Neural progenitor cell (in vitro differentiated cells): ENCODE measurements at regions not wholly inside any gene's neighbourhood (a gene's known extent, or its start where the extent isn't known, plus 50 kb on each side); places are given as distances from the start of the nearest gene placed in this dataset.

Source experiments
- DNase-seq: peaks from one replicate; pipeline ENCODE4 v3.0.0-alpha.2; 2016; ENCODE audit warnings: low spot score
- H2AFZ ChIP-seq: fragments of 200-600 bp; sonication (generic); replicated peaks from 2 replicates; pipeline ENCODE4 v1.6.1; 2016; ENCODE audit warnings: antibody characterized with exemption
- H3F3A ChIP-seq: fragments of 200-600 bp; sonication (generic); 2 replicates; pipeline ENCODE4 v1.6.1; 2016; ENCODE audit warnings: antibody characterized with exemption, low read depth
- H3K27ac ChIP-seq: fragments of 200-600 bp; sonication (generic); 2 replicates; pipeline ENCODE4 v1.5.1; 2016; ENCODE audit warnings: mild to moderate bottlenecking
- H3K27me3 ChIP-seq: fragments of 200-600 bp; sonication (generic); 2 replicates; pipeline ENCODE4 v1.6.1; 2016; ENCODE audit warnings: mild to moderate bottlenecking, moderate library complexity
- H3K36me3 ChIP-seq: fragments of 200-600 bp; sonication (generic); 2 replicates; pipeline ENCODE4 v1.5.1; 2016
- H3K4me1 ChIP-seq: fragments of 200-600 bp; sonication (generic); 2 replicates; pipeline ENCODE4 v1.6.1; 2016; ENCODE audit warnings: mixed run types
- H3K4me2 ChIP-seq: fragments of 200-600 bp; sonication (generic); 2 replicates; pipeline ENCODE4 v1.6.1; 2016
- H3K4me3 ChIP-seq: fragments of 200-600 bp; sonication (generic); 2 replicates; pipeline ENCODE4 v1.5.1; 2016
- H3K79me2 ChIP-seq: fragments of 200-600 bp; sonication (generic); 2 replicates; pipeline ENCODE4 v1.6.1; 2016; ENCODE audit warnings: low read depth
- H3K9ac ChIP-seq: fragments of 200-600 bp; sonication (generic); 2 replicates; pipeline ENCODE4 v1.6.1; 2016
- H3K9me3 ChIP-seq: fragments of 200-600 bp; sonication (generic); 2 replicates; pipeline ENCODE4 v1.5.1; 2016; ENCODE audit warnings: low read depth
- H4K20me1 ChIP-seq: fragments of 200-600 bp; sonication (generic); 2 replicates; pipeline ENCODE4 v1.6.1; 2016; ENCODE audit warnings: low read depth
- H3K27ac Mint-ChIP-seq: 3 replicates; pipeline ENCODE4 v1.8.0; 2021; ENCODE audit warnings: mixed read lengths
- H3K27me3 Mint-ChIP-seq: 2 replicates; pipeline ENCODE4 v1.8.0; 2022; ENCODE audit warnings: low read depth, mild to moderate bottlenecking, inconsistent platforms, moderate library complexity, mixed read lengths; ENCODE audit not compliant: insufficient read depth
- H3K36me3 Mint-ChIP-seq: 3 replicates; pipeline ENCODE4 v1.8.0; 2021; ENCODE audit warnings: mixed read lengths
- H3K4me1 Mint-ChIP-seq: 3 replicates; pipeline ENCODE4 v1.8.0; 2021; ENCODE audit warnings: mixed read lengths
- H3K4me3 Mint-ChIP-seq: 3 replicates; pipeline ENCODE4 v1.8.0; 2021; ENCODE audit warnings: mild to moderate bottlenecking, moderate library complexity, mixed read lengths
- H3K9me3 Mint-ChIP-seq: 3 replicates; pipeline ENCODE4 v1.8.0; 2020; ENCODE audit warnings: mixed read lengths
- EZH2 ChIP-seq: fragments of 200-600 bp; sonication (generic); IDR thresholded peaks from 2 replicates; pipeline ENCODE4 v1.6.1; 2017; ENCODE audit warnings: antibody characterized with exemption, mild to moderate bottlenecking, moderate library complexity
- EZH2phosphoT487 ChIP-seq: fragments of 200-600 bp; sonication (generic); IDR thresholded peaks from 2 replicates; pipeline ENCODE4 v1.6.1; 2017; ENCODE audit warnings: antibody characterized with exemption
- TF ChIP-seq, protein P1 (sequence below): fragments of 200-600 bp; sonication (generic); IDR thresholded peaks from 2 replicates; pipeline ENCODE4 v1.5.1; 2017; ENCODE audit warnings: antibody characterized with exemption, mild to moderate bottlenecking

DNA sequence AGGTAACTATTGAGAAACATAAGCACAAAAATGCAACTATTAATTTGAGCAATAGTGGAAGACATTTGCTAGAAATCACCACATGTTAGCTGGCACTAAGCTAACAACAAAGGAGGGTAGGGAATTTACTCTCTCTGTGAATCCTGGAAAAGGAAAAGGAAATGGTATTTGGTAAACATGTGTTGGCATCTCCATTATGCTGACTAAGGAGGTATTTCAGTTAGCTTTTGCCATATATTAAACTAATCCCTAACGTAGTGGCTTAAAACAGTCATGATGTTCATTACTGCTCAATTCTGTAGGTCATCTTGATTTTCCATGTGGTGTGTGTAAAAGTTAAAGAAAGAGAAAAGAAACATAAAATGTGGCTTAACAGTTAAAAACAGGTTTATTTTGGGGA, 1686.5 kb upstream of the PCDH7 start:
- Histone ChIP-seq H3K79me2 (no peaks in the 10 kb centered on the region), H3K27me3 (no peaks in the 10 kb centered on the region), H3K4me2 (no peak overlapping the region), H2AFZ (no peak overlapping the region), H3K36me3 (no peaks in the 10 kb centered on the region), H4K20me1 (no peaks in the 10 kb centered on the region), H3K9me3 (no peaks in the 10 kb centered on the region), H3K4me1 (peaks cover 3% of the 10 kb centered on the region), H3K4me3 (no peak overlapping the region), H3F3A (no peaks in the 10 kb centered on the region), H3K27ac (no peak overlapping the region), H3K9ac (no peak overlapping the region)
- peaks cover 3% of the 10 kb centered on the region for H3K27me3 Mint-ChIP-seq
- peaks cover 7% of the 10 kb centered on the region for H3K36me3 Mint-ChIP-seq
- peaks cover 19% of the 10 kb centered on the region for H3K9me3 Mint-ChIP-seq
- no peak for TF ChIP-seq EZH2phosphoT487
- no peaks in the 10 kb centered on the region for H3K4me1 Mint-ChIP-seq
- H3K27ac Mint-ChIP-seq: no peak overlapping the region
- no peak overlapping the region for H3K4me3 Mint-ChIP-seq
- DNase-seq: no peak

DNA sequence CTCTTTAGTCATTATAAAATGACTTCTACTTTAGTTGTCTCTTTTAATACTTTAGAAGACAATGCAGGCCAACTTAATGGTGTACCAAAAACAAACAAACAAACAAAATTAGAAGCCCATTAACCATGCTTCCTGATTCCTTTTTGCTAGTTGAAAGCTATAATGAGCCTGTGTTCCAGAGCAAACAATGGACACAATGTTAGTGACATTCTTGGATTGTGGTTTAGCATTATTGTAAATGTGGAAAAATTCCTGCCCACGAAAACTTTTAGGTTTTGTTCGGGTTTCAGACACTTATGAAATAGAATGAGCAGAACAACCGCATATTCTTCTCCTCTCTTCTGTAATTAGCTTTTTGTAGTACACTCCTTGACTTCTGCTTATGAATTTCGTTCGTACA, 1682.7 kb upstream of the PCDH7 start:
- no peaks in the 10 kb centered on the region for H3F3A ChIP-seq
- H3K4me2 ChIP-seq: peak overlapping the region; percentile 12
- TF ChIP-seq EZH2phosphoT487 (no peak), EZH2 (no peak)
- TF ChIP-seq, protein P1, sequence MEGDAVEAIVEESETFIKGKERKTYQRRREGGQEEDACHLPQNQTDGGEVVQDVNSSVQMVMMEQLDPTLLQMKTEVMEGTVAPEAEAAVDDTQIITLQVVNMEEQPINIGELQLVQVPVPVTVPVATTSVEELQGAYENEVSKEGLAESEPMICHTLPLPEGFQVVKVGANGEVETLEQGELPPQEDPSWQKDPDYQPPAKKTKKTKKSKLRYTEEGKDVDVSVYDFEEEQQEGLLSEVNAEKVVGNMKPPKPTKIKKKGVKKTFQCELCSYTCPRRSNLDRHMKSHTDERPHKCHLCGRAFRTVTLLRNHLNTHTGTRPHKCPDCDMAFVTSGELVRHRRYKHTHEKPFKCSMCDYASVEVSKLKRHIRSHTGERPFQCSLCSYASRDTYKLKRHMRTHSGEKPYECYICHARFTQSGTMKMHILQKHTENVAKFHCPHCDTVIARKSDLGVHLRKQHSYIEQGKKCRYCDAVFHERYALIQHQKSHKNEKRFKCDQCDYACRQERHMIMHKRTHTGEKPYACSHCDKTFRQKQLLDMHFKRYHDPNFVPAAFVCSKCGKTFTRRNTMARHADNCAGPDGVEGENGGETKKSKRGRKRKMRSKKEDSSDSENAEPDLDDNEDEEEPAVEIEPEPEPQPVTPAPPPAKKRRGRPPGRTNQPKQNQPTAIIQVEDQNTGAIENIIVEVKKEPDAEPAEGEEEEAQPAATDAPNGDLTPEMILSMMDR: no peak
- Mint-ChIP-seq H3K36me3 (peaks cover 7% of the 10 kb centered on the region), H3K27me3 (peaks cover 3% of the 10 kb centered on the region), H3K4me1 (no peaks in the 10 kb centered on the region), H3K27ac (no peak overlapping the region), H3K4me3 (no peak overlapping the region), H3K9me3 (peaks cover 19% of the 10 kb centered on the region)
- H4K20me1 ChIP-seq: no peaks in the 10 kb centered on the region
- peak; percentile 4 for DNase-seq
- H3K27me3 ChIP-seq: no peaks in the 10 kb centered on the region
- no peak overlapping the region for H3K9ac ChIP-seq
- H2AFZ ChIP-seq: no peak overlapping the region
- no peak overlapping the region for H3K27ac ChIP-seq
- peaks cover 3% of the 10 kb centered on the region for H3K4me1 ChIP-seq
- H3K4me3 ChIP-seq: no peak overlapping the region
- H3K79me2 ChIP-seq: no peaks in the 10 kb centered on the region
- no peaks in the 10 kb centered on the region for H3K36me3 ChIP-seq
- H3K9me3 ChIP-seq: no peaks in the 10 kb centered on the region

DNA sequence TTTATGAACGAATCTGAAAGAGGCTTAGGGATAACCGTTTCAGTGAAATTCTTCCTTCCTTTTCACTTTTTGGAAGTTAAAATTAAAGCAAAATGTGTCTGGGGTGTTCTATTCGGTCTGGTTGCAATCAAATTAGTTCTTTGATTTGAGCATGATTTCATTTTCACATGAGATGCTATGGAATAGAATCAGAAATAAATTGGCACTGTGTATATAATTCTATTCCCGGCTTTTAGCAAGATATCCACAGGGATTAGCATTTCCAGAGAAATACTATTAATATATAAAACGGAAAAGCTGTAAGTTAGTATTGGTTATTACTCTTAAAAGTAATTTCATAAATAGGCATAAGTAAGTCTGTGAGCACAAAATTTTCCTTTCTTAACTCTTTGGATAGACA, 1676.8 kb upstream of the PCDH7 start:
- no peaks in the 10 kb centered on the region for H3K27me3 ChIP-seq
- no peaks in the 10 kb centered on the region for H3K9me3 ChIP-seq
- TF ChIP-seq EZH2 (no peak), EZH2phosphoT487 (no peak)
- TF ChIP-seq, protein P1: no peak
- DNase-seq: no peak
- no peak overlapping the region for H2AFZ ChIP-seq
- no peak overlapping the region for H3K4me2 ChIP-seq
- no peaks in the 10 kb centered on the region for H3K79me2 ChIP-seq
- no peaks in the 10 kb centered on the region for H3F3A ChIP-seq
- H3K36me3 ChIP-seq: no peaks in the 10 kb centered on the region
- Mint-ChIP-seq H3K4me1 (peaks cover 12% of the 10 kb centered on the region), H3K27me3 (peaks cover 2% of the 10 kb centered on the region), H3K4me3 (no peak overlapping the region), H3K27ac (no peak overlapping the region), H3K9me3 (peaks cover 3% of the 10 kb centered on the region), H3K36me3 (no peaks in the 10 kb centered on the region)
- H3K4me1 ChIP-seq: peaks cover 5% of the 10 kb centered on the region
- H3K4me3 ChIP-seq: no peak overlapping the region
- H4K20me1 ChIP-seq: no peaks in the 10 kb centered on the region
- H3K27ac ChIP-seq: no peak overlapping the region
- no peak overlapping the region for H3K9ac ChIP-seq

- Mint-ChIP-seq H3K27ac (no peak overlapping the region), H3K9me3 (peaks cover 4% of the 10 kb centered on the region), H3K27me3 (peaks cover 2% of the 10 kb centered on the region), H3K4me1 (peaks cover 23% of the 10 kb centered on the region), H3K36me3 (no peaks in the 10 kb centered on the region), H3K4me3 (no peak overlapping the region)
- no peaks in the 10 kb centered on the region for H3K36me3 ChIP-seq
- H3F3A ChIP-seq: peaks cover 2% of the 10 kb centered on the region
- no peak overlapping the region for H3K4me3 ChIP-seq
- no peaks in the 10 kb centered on the region for H3K9me3 ChIP-seq
- H3K9ac ChIP-seq: no peak overlapping the region
- peak; percentile 6 for DNase-seq
- no peak overlapping the region for H3K4me2 ChIP-seq
- H3K4me1 ChIP-seq: peaks cover 14% of the 10 kb centered on the region
- no peaks in the 10 kb centered on the region for H3K79me2 ChIP-seq
- H3K27me3 ChIP-seq: no peaks in the 10 kb centered on the region
- H3K27ac ChIP-seq: no peak overlapping the region
- no peak overlapping the region for H2AFZ ChIP-seq
- TF ChIP-seq EZH2 (no peak), EZH2phosphoT487 (no peak)
- TF ChIP-seq, protein P1: no peak
- no peaks in the 10 kb centered on the region for H4K20me1 ChIP-seq
These were observed 1674.0 kb upstream of the PCDH7 start for GRCh38 chr4:29046186-29046585.
